ENCODE measurements at regions not wholly inside any gene's neighbourhood (a gene's known extent, or its start where the extent isn't known, plus 50 kb on each side); places are given as distances from the start of the nearest gene placed in this dataset.

- H3K4me3 ChIP-seq (ENCODE audit: low read length) = no peak overlapping the region
- no peaks in the 10 kb centered on the region for H3K4me1 ChIP-seq (ENCODE audit: insufficient read depth, low read length)
- TF ChIP-seq EZH2phosphoT487 (IDR thresholded peaks at IDR 0.05; ENCODE audit: borderline replicate concordance, low read length) = no peak
- TF ChIP-seq EZH2 (IDR thresholded peaks at IDR 0.05; ENCODE audit: low read length, unreplicated experiment) = no peak
- TF ChIP-seq CTCF (conservative IDR thresholded peaks at IDR 0.05; ENCODE audit: low read depth, low read length) = no peak
- no TSS peak for BruUV-seq (replicated peaks)
- no peaks in the 10 kb centered on the region for H3F3A ChIP-seq (ENCODE audit: low read length, unreplicated experiment)
- intact Hi-C loops (cut with micrococcal nuclease) = no loop called here
- H3K36me3 ChIP-seq (ENCODE audit: low read depth, low read length) = no peaks in the 10 kb centered on the region
- POLR2A ChIA-PET (ENCODE audit: unreplicated experiment) = no interaction called here
- no peak overlapping the region for H2AFZ ChIP-seq (ENCODE audit: low read length)
- no peak overlapping the region for H3K27ac ChIP-seq (ENCODE audit: low read length)
- no peak for DNase-seq
- no peak overlapping the region for H3K9ac ChIP-seq (ENCODE audit: low read length)
- H4K20me1 ChIP-seq (ENCODE audit: low read length) = no peaks in the 10 kb centered on the region
- CTCF ChIA-PET = no interaction called here
- H3K27me3 ChIP-seq (ENCODE audit: low read length) = peaks cover 61% of the 10 kb centered on the region
- H3K79me2 ChIP-seq (ENCODE audit: low read length) = no peaks in the 10 kb centered on the region
- H3K4me2 ChIP-seq (ENCODE audit: low read length) = no peak overlapping the region
- H3K9me2 ChIP-seq (replicated peaks; ENCODE audit: low read length) = no peaks in the 10 kb centered on the region
- ATAC-seq = no peak
- H3K9me3 ChIP-seq (ENCODE audit: low read length) = no peaks in the 10 kb centered on the region
Observed at GRCh38 chr10:78179886-78180705, 146.4 kb downstream of the RPS24 start.

GRCh38 chr10:78181381-78182055, 147.9 kb downstream of the RPS24 start:
- TF ChIP-seq EZH2 (IDR thresholded peaks at IDR 0.05; ENCODE audit: low read length, unreplicated experiment) = no peak
- no peak for TF ChIP-seq EZH2phosphoT487 (IDR thresholded peaks at IDR 0.05; ENCODE audit: borderline replicate concordance, low read length)
- no peak for TF ChIP-seq CTCF (conservative IDR thresholded peaks at IDR 0.05; ENCODE audit: low read depth, low read length)
- H3K27me3 ChIP-seq (ENCODE audit: low read length) = peaks cover 47% of the 10 kb centered on the region
- no peaks in the 10 kb centered on the region for H3K79me2 ChIP-seq (ENCODE audit: low read length)
- CTCF ChIA-PET = no interaction called here
- H2AFZ ChIP-seq (ENCODE audit: low read length) = no peak overlapping the region
- no TSS peak for BruUV-seq (replicated peaks)
- intact Hi-C loops (cut with micrococcal nuclease) = no loop called here
- DNase-seq (no peak), ATAC-seq (no peak)
- no peaks in the 10 kb centered on the region for H3K9me3 ChIP-seq (ENCODE audit: low read length)
- H3K4me3 ChIP-seq (ENCODE audit: low read length) = no peak overlapping the region
- H3K4me2 ChIP-seq (ENCODE audit: low read length) = no peak overlapping the region
- no peak overlapping the region for H3K9ac ChIP-seq (ENCODE audit: low read length)
- H3K9me2 ChIP-seq (replicated peaks; ENCODE audit: low read length) = no peaks in the 10 kb centered on the region
- POLR2A ChIA-PET (ENCODE audit: unreplicated experiment) = no interaction called here
- H3K36me3 ChIP-seq (ENCODE audit: low read depth, low read length) = no peaks in the 10 kb centered on the region
- no peaks in the 10 kb centered on the region for H4K20me1 ChIP-seq (ENCODE audit: low read length)
- no peak overlapping the region for H3K27ac ChIP-seq (ENCODE audit: low read length)
- H3K4me1 ChIP-seq (ENCODE audit: insufficient read depth, low read length) = no peaks in the 10 kb centered on the region
- H3F3A ChIP-seq (ENCODE audit: low read length, unreplicated experiment) = no peaks in the 10 kb centered on the region

GRCh38 chr10:78182841-78183240, 149.2 kb downstream of the RPS24 start:
- peaks cover 33% of the 10 kb centered on the region for H3K27me3 ChIP-seq (ENCODE audit: low read length)
- ATAC-seq (no peak), DNase-seq (no peak)
- no peak overlapping the region for H3K27ac ChIP-seq (ENCODE audit: low read length)
- H2AFZ ChIP-seq (ENCODE audit: low read length) = no peak overlapping the region
- H3K79me2 ChIP-seq (ENCODE audit: low read length) = no peaks in the 10 kb centered on the region
- ChIA-PET CTCF (no interaction called here), POLR2A (ENCODE audit: unreplicated experiment) (no interaction called here)
- no peaks in the 10 kb centered on the region for H3K9me2 ChIP-seq (replicated peaks; ENCODE audit: low read length)
- BruUV-seq (replicated peaks) = no TSS peak
- no peak overlapping the region for H3K9ac ChIP-seq (ENCODE audit: low read length)
- H4K20me1 ChIP-seq (ENCODE audit: low read length) = no peaks in the 10 kb centered on the region
- H3K36me3 ChIP-seq (ENCODE audit: low read depth, low read length) = no peaks in the 10 kb centered on the region
- H3K4me1 ChIP-seq (ENCODE audit: insufficient read depth, low read length) = no peaks in the 10 kb centered on the region
- intact Hi-C loops (cut with micrococcal nuclease) = no loop called here
- H3F3A ChIP-seq (ENCODE audit: low read length, unreplicated experiment) = no peaks in the 10 kb centered on the region
- H3K9me3 ChIP-seq (ENCODE audit: low read length) = no peaks in the 10 kb centered on the region
- no peak overlapping the region for H3K4me2 ChIP-seq (ENCODE audit: low read length)
- no peak for TF ChIP-seq EZH2 (IDR thresholded peaks at IDR 0.05; ENCODE audit: low read length, unreplicated experiment)
- no peak for TF ChIP-seq CTCF (conservative IDR thresholded peaks at IDR 0.05; ENCODE audit: low read depth, low read length)
- no peak for TF ChIP-seq EZH2phosphoT487 (IDR thresholded peaks at IDR 0.05; ENCODE audit: borderline replicate concordance, low read length)
- H3K4me3 ChIP-seq (ENCODE audit: low read length) = no peak overlapping the region

All from PC-3 (cell line).